Body of pancreas (tissue), 4 donors: ENCODE measurements at regions not wholly inside any gene's neighbourhood (a gene's known extent, or its start where the extent isn't known, plus 50 kb on each side); places are given as distances from the start of the nearest gene placed in this dataset.

Source experiments
- ATAC-seq: fragments of 150-250 bp; one replicate; pipeline ENCODE4 v1.9.1; 2016
- DNase-seq, 4 donors: peaks; one replicate each; pipeline ENCODE4 v3.0.0-alpha.2; 2019
- H3K27ac ChIP-seq, 4 donors: fragments of 200-600 bp; sonication (generic); 1 replicate in 3 of 4; 2 replicates in 1 of 4; pipeline versions ENCODE4 v1.5.1 to v1.6.1; 2016 to 2019; ENCODE audit warnings: mild to moderate bottlenecking in 1 of 4, mixed read lengths in 1 of 4, moderate library complexity in 1 of 4
- H3K27me3 ChIP-seq, 2 donors: fragments of 200-600 bp; sonication (generic); one replicate each; pipeline ENCODE4 v1.6.0; 2016; ENCODE audit warnings: mild to moderate bottlenecking in 1 of 2
- H3K36me3 ChIP-seq, 2 donors: fragments of 200-600 bp; sonication (generic); replicated peaks in 1 of 2; 2 replicates each; pipeline ENCODE4 v1.5.1; 2016; ENCODE audit warnings: low read depth in 2 of 2; ENCODE audit not compliant: insufficient read depth in 1 of 2
- H3K4me1 ChIP-seq: fragments of 200-600 bp; sonication (generic); one replicate; pipeline ENCODE4 v1.6.0; 2016
- H3K4me3 ChIP-seq, 2 donors: fragments of 200-600 bp; sonication (generic); 1 replicate in 1 of 2; 2 replicates in 1 of 2; pipeline ENCODE4 v1.5.1; 2016 to 2019
- H3K9me3 ChIP-seq, 3 donors: fragments of 200-600 bp; sonication (generic); 1 replicate in 2 of 3; 2 replicates in 1 of 3; pipeline ENCODE4 v1.5.1; 2016
- CTCF ChIP-seq, 7 experiments: fragments of 450-650 bp in 4 of 7; fragments of 200-600 bp in 3 of 7; sonication (generic) in 3 of 7; IDR thresholded peaks; one replicate each; pipeline ENCODE4 v1.5.1; 2016 to 2019; ENCODE audit warnings: antibody characterized with exemption in 7 of 7
- POLR2A ChIP-seq, 3 donors: fragments of 450-650 bp; IDR thresholded peaks; one replicate each; pipeline ENCODE4 v1.6.1; 2016; ENCODE audit warnings: antibody characterized with exemption in 3 of 3, mild to moderate bottlenecking in 2 of 3
- WGBS, 2 donors: methylation state at CpG; one replicate each; pipeline ENCODE4 v1.1.5; 2017; 5-methylcytosine and 5-hydroxymethylcytosine counted together
- intact Hi-C: fragments of 100-400 bp; cut with DNase I; formaldehyde crosslinking; loops from one replicate; pipeline ENCODE4 v1.15.1; 2023

- 63 to 70% methylated on average over 1 of the region's 1 CpG for WGBS, 2 donors
- DNase-seq, result no peak
- no peaks in the 10 kb centered on the region for H3K4me1 ChIP-seq
- peaks cover 0 to 17% (median 0%) of the 10 kb centered on the region in 3 donors for H3K9me3 ChIP-seq
- no peaks in the 10 kb centered on the region for H3K36me3 ChIP-seq
- ATAC-seq, result no peak
- no peaks in the 10 kb centered on the region for H3K27me3 ChIP-seq
- no peak overlapping the region for H3K4me3 ChIP-seq
- no peak for TF ChIP-seq CTCF (IDR thresholded peaks at IDR 0.05)
- TF ChIP-seq POLR2A (IDR thresholded peaks at IDR 0.05), result no peak
- H3K27ac ChIP-seq, result no peak overlapping the region
- intact Hi-C loops, result no loop called here
Measured at GRCh38 chr7:40946549-40946948, 756.3 kb downstream of the INHBA start.

GRCh38 chr7:40945788-40946187 lies 757.1 kb downstream of the INHBA start:
- Histone ChIP-seq H3K36me3 (no peaks in the 10 kb centered on the region), H3K4me1 (no peaks in the 10 kb centered on the region), H3K27ac (no peak overlapping the region), H3K9me3 (peaks cover 0 to 17% (median 0%) of the 10 kb centered on the region in 3 donors), H3K4me3 (no peak overlapping the region), H3K27me3 (no peaks in the 10 kb centered on the region)
- no peak for TF ChIP-seq POLR2A (IDR thresholded peaks at IDR 0.05)
- DNase-seq (no peak), ATAC-seq (no peak)
- 91 to 96% methylated on average over 2 of the region's 2 CpGs for WGBS, 2 donors
- intact Hi-C loops, result no loop called here

DNA sequence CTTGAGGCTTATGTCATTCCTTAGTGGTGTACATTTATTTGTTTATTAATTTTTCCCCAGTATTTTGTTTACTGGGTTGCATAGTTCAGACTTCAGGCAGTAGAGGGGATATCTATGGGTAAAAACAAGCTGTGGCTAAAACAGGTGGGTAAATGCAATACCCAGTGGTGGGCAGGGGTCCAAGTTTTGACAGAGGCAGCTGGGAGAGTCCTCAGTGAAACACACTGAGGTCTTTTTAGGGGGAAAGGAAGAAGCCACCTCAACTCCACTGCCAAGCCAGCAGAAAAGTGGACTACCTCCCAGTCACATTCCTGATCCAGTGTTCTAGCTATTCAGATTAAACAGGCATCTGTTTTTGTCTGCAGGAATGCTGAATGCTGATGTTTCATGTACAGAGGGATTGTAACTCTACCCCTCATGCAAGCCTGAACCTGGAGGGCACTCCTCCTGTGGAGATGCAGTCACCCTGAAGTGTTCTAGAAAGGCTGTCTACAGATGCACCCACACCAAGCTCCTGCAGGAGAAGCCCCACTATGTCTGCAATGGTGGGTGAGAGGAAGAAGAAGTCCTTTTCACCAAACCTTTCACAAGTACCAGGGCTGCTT lies 757.8 kb downstream of the INHBA start:
- H3K4me1 ChIP-seq, result no peaks in the 10 kb centered on the region
- ATAC-seq (no peak), DNase-seq (no peak)
- H3K4me3 ChIP-seq, result no peak overlapping the region
- H3K27me3 ChIP-seq, result no peaks in the 10 kb centered on the region
- no peaks in the 10 kb centered on the region for H3K36me3 ChIP-seq
- intact Hi-C loops, result no loop called here
- TF ChIP-seq POLR2A (IDR thresholded peaks at IDR 0.05) (no peak), CTCF (IDR thresholded peaks at IDR 0.05) (no peak)
- H3K27ac ChIP-seq, result no peak overlapping the region
- H3K9me3 ChIP-seq, result peaks cover 0 to 17% (median 0%) of the 10 kb centered on the region in 3 donors

DNA sequence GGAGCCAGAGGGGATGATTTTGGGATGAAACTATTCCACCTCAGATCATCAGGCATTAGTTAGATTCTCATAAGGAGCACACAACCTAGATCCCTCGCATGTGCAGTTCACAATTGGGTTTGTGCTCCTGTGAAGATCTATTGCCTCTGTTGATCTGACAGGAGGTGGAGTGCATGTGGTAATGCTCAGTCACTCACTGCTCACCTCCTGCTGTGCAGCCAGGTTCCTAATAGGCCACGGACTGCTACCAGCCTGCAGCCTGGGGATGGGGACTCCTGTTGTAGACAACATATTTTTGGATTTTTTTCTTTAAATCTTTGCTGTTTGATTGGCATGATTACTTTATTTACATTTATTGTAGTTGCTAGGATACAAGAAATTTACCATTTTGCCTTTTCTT lies 765.0 kb downstream of the INHBA start:
- no peak for DNase-seq
- Histone ChIP-seq H3K36me3 (no peaks in the 10 kb centered on the region), H3K4me3 (no peak overlapping the region), H3K9me3 (no peaks in the 10 kb centered on the region), H3K4me1 (no peaks in the 10 kb centered on the region), H3K27ac (no peak overlapping the region), H3K27me3 (no peaks in the 10 kb centered on the region)
- 64 to 71% methylated on average over 2 of the region's 2 CpGs for WGBS, 2 donors
- TF ChIP-seq CTCF (IDR thresholded peaks at IDR 0.05) (no peak), POLR2A (IDR thresholded peaks at IDR 0.05) (no peak)
- intact Hi-C loops, result no loop called here
- no peak for ATAC-seq

DNA sequence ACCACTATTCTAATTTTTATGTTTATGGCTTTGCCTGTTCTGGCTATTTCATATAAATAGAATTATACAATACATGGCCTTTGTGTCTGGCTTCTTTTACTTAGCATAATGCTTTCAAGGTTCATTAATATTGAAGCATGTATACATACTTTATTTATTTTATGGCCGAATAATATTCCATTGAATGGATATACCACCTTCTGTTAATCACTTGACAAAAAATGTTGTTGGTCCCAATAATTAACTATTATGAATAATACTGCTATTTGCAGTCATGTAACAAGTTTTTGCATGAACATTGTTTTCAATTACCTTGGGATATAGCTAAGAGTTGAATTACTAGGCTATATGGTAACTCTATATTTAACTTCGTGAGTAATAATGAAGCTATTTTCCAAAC lies 767.5 kb downstream of the INHBA start:
- DNase-seq, result no peak
- WGBS, 2 donors, result 72 to 84% methylated on average over 2 of the region's 2 CpGs
- H3K27me3 ChIP-seq, result no peaks in the 10 kb centered on the region
- intact Hi-C loops, result no loop called here
- no peaks in the 10 kb centered on the region for H3K9me3 ChIP-seq
- H3K27ac ChIP-seq, result no peak overlapping the region
- no peak overlapping the region for H3K4me3 ChIP-seq
- ATAC-seq, result no peak
- H3K36me3 ChIP-seq, result no peaks in the 10 kb centered on the region
- TF ChIP-seq CTCF (IDR thresholded peaks at IDR 0.05) (no peak), POLR2A (IDR thresholded peaks at IDR 0.05) (no peak)
- no peaks in the 10 kb centered on the region for H3K4me1 ChIP-seq
